HCT116 (cell line): ENCODE measurements at regions not wholly inside any gene's neighbourhood (a gene's known extent, or its start where the extent isn't known, plus 50 kb on each side); places are given as distances from the start of the nearest gene placed in this dataset.

Source experiments
- CEBPB ChIP-seq: IDR thresholded peaks from 2 replicates; pipeline ENCODE4 v1.6.1; 2012; ENCODE audit warnings: low read depth
- EZH2 ChIP-seq: fragments of 200-600 bp; sonication (generic); IDR thresholded peaks from 2 replicates; pipeline ENCODE4 v1.6.1; 2017; ENCODE audit warnings: antibody characterized with exemption, mixed run types
- EZH2phosphoT487 ChIP-seq: fragments of 200-600 bp; IDR thresholded peaks from 2 replicates; pipeline ENCODE4 v1.6.1; 2018; ENCODE audit warnings: antibody characterized with exemption, borderline replicate concordance
- YY1 ChIP-seq: IDR thresholded peaks from 2 replicates; pipeline ENCODE4 v1.6.1; 2011; ENCODE audit warnings: low read length, low read depth, moderate library complexity, mild to moderate bottlenecking; ENCODE audit not compliant: insufficient replicate concordance; ENCODE audit errors: extremely low read depth
- TF ChIP-seq, protein P1 (sequence below), 3 experiments: fragments of 200-600 bp in 1 of 3; sonication (generic) in 1 of 3; IDR thresholded peaks in 2 of 3; conservative IDR thresholded peaks in 1 of 3; 2 replicates each; pipeline ENCODE4 v1.5.1; 2012 to 2017; ENCODE audit warnings: low read depth in 2 of 3, low read length in 2 of 3, antibody characterized with exemption in 1 of 3, borderline replicate concordance in 1 of 3, control low read depth in 1 of 3, mild to moderate bottlenecking in 1 of 3, mixed read lengths in 1 of 3, mixed run types in 1 of 3, moderate library complexity in 1 of 3; ENCODE audit not compliant: insufficient read depth in 1 of 3

DNA sequence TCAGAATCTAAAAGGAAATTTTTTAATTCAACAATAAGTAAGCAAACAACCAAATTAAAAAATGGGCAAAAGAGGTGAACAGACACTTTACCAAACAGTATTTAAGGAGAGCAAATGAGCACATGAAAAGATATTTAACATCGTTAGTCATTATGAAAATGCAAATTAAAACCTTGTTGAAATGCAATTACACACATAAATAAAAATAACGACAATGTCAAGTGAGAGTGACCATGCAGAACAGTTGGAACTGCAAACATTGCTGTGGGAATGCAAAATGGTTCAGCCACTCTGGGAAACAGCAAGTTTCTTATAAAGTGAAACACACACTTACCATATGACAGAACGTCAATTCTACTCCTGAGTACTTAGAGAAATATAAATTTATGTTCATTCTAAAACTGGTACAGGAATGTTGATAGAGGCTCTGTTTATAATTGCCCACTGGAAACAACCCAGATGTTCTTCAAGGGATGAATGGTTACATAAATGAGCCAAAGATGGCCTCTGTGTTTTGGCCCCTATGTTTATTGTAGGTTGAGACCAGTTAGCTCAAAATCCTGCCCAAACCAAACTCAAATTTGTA is 678.1 kb downstream of the UQCRFS1 start:
- no peak for TF ChIP-seq EZH2
- TF ChIP-seq, protein P1, sequence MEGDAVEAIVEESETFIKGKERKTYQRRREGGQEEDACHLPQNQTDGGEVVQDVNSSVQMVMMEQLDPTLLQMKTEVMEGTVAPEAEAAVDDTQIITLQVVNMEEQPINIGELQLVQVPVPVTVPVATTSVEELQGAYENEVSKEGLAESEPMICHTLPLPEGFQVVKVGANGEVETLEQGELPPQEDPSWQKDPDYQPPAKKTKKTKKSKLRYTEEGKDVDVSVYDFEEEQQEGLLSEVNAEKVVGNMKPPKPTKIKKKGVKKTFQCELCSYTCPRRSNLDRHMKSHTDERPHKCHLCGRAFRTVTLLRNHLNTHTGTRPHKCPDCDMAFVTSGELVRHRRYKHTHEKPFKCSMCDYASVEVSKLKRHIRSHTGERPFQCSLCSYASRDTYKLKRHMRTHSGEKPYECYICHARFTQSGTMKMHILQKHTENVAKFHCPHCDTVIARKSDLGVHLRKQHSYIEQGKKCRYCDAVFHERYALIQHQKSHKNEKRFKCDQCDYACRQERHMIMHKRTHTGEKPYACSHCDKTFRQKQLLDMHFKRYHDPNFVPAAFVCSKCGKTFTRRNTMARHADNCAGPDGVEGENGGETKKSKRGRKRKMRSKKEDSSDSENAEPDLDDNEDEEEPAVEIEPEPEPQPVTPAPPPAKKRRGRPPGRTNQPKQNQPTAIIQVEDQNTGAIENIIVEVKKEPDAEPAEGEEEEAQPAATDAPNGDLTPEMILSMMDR (IDR thresholded peaks at IDR 0.05 in 2 of 3, conservative IDR thresholded peaks at IDR 0.05 in 1 of 3; ENCODE audit: borderline replicate concordance in 1 of 3, insufficient read depth in 1 of 3, low read depth in 2 of 3, low read length in 2 of 3) = no peak
- no peak for TF ChIP-seq EZH2phosphoT487
- TF ChIP-seq CEBPB = no peak
- TF ChIP-seq YY1 = no peak
